A673 (cell line): ENCODE measurements at regions not wholly inside any gene's neighbourhood (a gene's known extent, or its start where the extent isn't known, plus 50 kb on each side); places are given as distances from the start of the nearest gene placed in this dataset.

Experiments
- EZH2 ChIP-seq: fragments of 200-600 bp; sonication (generic); IDR thresholded peaks from 2 replicates; pipeline ENCODE4 v1.6.1; 2017; ENCODE audit warnings: borderline replicate concordance, low read depth, mild to moderate bottlenecking, mixed read lengths, antibody characterized with exemption, low read length; ENCODE audit not compliant: poor library complexity, severe bottlenecking
- TF ChIP-seq, protein P1 (sequence below): fragments of 300-800, 200-600 bp; sonication (generic); conservative IDR thresholded peaks from 2 replicates; pipeline ENCODE4 v1.5.1; 2017; ENCODE audit warnings: low read depth, mild to moderate bottlenecking, antibody characterized with exemption, low read length, moderate library complexity, mixed read lengths

DNA sequence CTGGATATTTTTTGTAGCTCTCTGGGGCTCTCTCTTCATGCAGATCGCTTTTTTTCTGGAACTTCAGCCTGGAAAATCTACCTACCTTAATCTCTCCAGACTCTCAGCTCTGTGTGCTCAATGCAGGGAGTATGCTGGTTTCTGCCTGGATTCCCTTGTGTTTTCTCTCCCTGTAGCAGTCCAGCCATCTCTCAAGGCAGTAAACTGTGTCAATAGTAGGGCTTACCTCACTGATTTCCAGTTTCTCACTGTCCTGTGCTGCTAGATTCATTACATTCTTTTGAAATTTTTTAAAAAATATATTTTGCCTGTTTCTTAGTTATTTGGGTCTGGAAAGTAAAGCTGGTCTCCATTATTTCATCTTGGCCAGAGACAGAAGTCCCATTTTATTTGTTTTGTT lies 951.4 kb downstream of the NR2F1-AS1 start:
- TF ChIP-seq, protein P1, sequence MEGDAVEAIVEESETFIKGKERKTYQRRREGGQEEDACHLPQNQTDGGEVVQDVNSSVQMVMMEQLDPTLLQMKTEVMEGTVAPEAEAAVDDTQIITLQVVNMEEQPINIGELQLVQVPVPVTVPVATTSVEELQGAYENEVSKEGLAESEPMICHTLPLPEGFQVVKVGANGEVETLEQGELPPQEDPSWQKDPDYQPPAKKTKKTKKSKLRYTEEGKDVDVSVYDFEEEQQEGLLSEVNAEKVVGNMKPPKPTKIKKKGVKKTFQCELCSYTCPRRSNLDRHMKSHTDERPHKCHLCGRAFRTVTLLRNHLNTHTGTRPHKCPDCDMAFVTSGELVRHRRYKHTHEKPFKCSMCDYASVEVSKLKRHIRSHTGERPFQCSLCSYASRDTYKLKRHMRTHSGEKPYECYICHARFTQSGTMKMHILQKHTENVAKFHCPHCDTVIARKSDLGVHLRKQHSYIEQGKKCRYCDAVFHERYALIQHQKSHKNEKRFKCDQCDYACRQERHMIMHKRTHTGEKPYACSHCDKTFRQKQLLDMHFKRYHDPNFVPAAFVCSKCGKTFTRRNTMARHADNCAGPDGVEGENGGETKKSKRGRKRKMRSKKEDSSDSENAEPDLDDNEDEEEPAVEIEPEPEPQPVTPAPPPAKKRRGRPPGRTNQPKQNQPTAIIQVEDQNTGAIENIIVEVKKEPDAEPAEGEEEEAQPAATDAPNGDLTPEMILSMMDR = no peak
- TF ChIP-seq EZH2 = no peak
